ENCODE measurements at regions not wholly inside any gene's neighbourhood (a gene's known extent, or its start where the extent isn't known, plus 50 kb on each side); places are given as distances from the start of the nearest gene placed in this dataset.
"Not testable (repeated sequence)": the region's sequence is repeated elsewhere in the genome, so short reads cannot be mapped to it uniquely, and the experiment has no call there.

DNA sequence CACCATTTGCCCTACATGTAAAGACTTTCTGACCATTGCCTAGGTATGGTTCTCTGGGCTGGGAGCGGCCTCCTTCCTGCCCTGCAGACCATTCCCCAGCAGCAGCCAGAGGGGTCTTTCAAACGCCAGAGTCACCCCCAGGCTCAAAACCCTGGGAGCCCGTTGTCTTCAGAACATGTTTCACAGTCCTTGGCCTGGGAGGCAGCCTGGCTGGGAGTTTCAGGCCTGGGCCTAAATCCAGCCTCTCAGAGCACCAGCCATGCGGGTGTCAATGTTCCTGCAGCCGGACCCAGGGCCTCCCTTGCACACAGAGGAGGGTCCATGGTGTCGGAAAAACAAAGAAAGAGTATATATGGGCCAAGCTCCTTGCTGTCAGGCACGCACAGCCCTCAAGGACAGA, 145.2 kb upstream of the FOXD4L5 start:
- no TSS peak for BruUV-seq (replicated peaks)
- intact Hi-C loops (cut with micrococcal nuclease; ENCODE audit: unreplicated experiment), result no loop called here
- CTCF ChIA-PET, result no interaction called here
- no peaks in the 10 kb centered on the region for H3K36me3 Mint-ChIP-seq (ENCODE audit: insufficient read depth, unreplicated experiment)
- H3K27ac Mint-ChIP-seq (ENCODE audit: unreplicated experiment), result no peak overlapping the region
- TF ChIP-seq, protein P1, sequence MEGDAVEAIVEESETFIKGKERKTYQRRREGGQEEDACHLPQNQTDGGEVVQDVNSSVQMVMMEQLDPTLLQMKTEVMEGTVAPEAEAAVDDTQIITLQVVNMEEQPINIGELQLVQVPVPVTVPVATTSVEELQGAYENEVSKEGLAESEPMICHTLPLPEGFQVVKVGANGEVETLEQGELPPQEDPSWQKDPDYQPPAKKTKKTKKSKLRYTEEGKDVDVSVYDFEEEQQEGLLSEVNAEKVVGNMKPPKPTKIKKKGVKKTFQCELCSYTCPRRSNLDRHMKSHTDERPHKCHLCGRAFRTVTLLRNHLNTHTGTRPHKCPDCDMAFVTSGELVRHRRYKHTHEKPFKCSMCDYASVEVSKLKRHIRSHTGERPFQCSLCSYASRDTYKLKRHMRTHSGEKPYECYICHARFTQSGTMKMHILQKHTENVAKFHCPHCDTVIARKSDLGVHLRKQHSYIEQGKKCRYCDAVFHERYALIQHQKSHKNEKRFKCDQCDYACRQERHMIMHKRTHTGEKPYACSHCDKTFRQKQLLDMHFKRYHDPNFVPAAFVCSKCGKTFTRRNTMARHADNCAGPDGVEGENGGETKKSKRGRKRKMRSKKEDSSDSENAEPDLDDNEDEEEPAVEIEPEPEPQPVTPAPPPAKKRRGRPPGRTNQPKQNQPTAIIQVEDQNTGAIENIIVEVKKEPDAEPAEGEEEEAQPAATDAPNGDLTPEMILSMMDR (IDR thresholded peaks at IDR 0.05; ENCODE audit: unreplicated experiment), result no peak
- DNase-seq, result no peak
- no peaks in the 10 kb centered on the region for H3K4me1 Mint-ChIP-seq (ENCODE audit: low read depth, unreplicated experiment)
- no peaks in the 10 kb centered on the region for H3K27me3 Mint-ChIP-seq (ENCODE audit: unreplicated experiment)
- H3K9me3 Mint-ChIP-seq (ENCODE audit: low read depth, unreplicated experiment), result peaks cover 21% of the 10 kb centered on the region
- no peak overlapping the region for H3K4me3 Mint-ChIP-seq (ENCODE audit: low read depth, unreplicated experiment)

DNA sequence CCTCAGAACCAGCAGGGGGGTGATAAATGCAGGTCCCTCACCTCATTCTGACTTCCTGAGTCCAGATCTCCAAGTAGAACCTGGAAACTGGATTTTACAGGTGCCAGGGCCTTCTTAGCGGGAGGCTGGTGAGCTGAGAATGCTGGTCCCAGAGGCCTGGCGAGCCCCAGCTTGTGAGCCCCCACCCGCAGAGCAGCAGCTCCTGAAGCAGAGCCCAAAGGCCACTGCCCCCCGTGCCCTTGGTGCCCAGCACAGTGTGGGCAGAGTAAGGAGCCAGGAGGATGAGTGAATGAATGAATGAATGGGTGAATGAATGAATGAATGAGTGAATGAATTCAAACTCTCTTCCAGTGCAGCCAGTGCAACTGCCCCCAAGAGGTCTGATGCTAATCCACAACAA, 142.4 kb upstream of the FOXD4L5 start:
- intact Hi-C loops (cut with micrococcal nuclease; ENCODE audit: unreplicated experiment); BruUV-seq (replicated peaks); H3K27me3 Mint-ChIP-seq (ENCODE audit: unreplicated experiment); H3K36me3 Mint-ChIP-seq (ENCODE audit: insufficient read depth, unreplicated experiment); H3K4me1 Mint-ChIP-seq (ENCODE audit: low read depth, unreplicated experiment); CTCF ChIA-PET; H3K4me3 Mint-ChIP-seq (ENCODE audit: low read depth, unreplicated experiment); DNase-seq; H3K27ac Mint-ChIP-seq (ENCODE audit: unreplicated experiment): not testable (repeated sequence)
- peaks cover 17% of the 10 kb centered on the region for H3K9me3 Mint-ChIP-seq (ENCODE audit: low read depth, unreplicated experiment)

DNA sequence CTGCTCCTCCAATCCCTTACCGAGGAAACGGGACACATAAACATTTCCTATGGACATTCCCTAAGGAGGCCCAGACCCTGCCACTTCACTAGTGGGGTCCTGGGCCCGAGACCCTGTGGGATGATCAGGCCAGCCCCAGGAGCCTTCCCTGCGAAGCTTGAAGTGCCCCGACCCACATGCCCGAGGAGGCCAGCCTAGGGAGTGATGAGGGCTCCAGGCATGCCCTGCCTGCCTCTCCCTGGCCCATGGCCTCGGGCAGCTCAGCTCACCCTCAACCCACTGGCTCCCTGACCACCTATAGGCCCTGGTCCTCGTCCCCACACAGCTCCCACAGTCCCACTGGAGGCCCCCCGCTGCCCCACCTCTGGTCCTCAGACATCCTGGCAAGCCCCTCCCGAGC, 141.8 kb upstream of the FOXD4L5 start:
- intact Hi-C loops (cut with micrococcal nuclease; ENCODE audit: unreplicated experiment); H3K4me1 Mint-ChIP-seq (ENCODE audit: low read depth, unreplicated experiment); H3K27me3 Mint-ChIP-seq (ENCODE audit: unreplicated experiment); H3K4me3 Mint-ChIP-seq (ENCODE audit: low read depth, unreplicated experiment); H3K36me3 Mint-ChIP-seq (ENCODE audit: insufficient read depth, unreplicated experiment); CTCF ChIA-PET; H3K27ac Mint-ChIP-seq (ENCODE audit: unreplicated experiment); DNase-seq; BruUV-seq (replicated peaks): not testable (repeated sequence)
- H3K9me3 Mint-ChIP-seq (ENCODE audit: low read depth, unreplicated experiment), result peaks cover 13% of the 10 kb centered on the region

DNA sequence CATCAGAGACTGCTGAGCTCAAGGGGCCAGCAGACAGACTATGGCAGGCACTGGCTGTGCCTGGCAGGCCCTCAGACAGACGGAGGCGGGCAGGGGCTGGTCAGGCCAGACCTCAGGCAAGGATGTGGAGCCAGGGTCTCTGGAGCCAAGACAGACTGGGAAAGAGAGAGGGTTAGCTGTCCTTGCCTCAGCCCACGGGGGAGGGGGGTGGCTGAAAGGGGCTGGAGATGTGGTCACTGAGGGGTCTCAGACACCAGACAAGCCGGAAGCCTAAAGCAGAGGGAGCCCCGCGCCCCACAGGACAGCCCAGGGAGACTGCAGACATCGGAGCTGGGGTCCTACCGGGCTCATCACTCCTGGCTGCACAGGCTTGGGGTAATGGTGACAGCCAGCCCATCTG, 141.2 kb upstream of the FOXD4L5 start:
- H3K4me3 Mint-ChIP-seq (ENCODE audit: low read depth, unreplicated experiment), result no peak overlapping the region

DNA sequence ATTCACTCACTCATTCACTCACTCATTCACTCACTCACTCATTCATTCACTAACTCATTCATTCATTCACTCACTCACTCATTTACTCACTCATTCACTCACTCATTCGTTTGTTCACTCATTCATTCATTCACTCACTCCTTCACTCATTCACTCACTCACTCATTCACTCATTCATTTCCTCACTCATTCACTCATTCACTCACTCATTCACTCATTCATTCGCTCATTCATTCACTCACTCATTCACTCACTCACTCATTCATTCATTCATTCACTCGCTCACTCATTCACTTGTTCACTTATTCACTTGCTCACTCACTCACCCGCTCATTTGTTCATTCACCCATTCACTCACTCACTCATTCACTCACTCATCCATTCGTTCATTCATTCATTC, 140.2 kb upstream of the FOXD4L5 start:
- H3K9me3 Mint-ChIP-seq (ENCODE audit: low read depth, unreplicated experiment), result peaks cover 15% of the 10 kb centered on the region
- intact Hi-C loops (cut with micrococcal nuclease; ENCODE audit: unreplicated experiment); BruUV-seq (replicated peaks); H3K27me3 Mint-ChIP-seq (ENCODE audit: unreplicated experiment); H3K4me1 Mint-ChIP-seq (ENCODE audit: low read depth, unreplicated experiment); H3K36me3 Mint-ChIP-seq (ENCODE audit: insufficient read depth, unreplicated experiment); H3K4me3 Mint-ChIP-seq (ENCODE audit: low read depth, unreplicated experiment); H3K27ac Mint-ChIP-seq (ENCODE audit: unreplicated experiment); DNase-seq; CTCF ChIA-PET: not testable (repeated sequence)

More for the DNA sequence above, 141.2 kb upstream of the FOXD4L5 start:
- no peaks in the 10 kb centered on the region for H3K27me3 Mint-ChIP-seq (ENCODE audit: unreplicated experiment)
- intact Hi-C loops (cut with micrococcal nuclease; ENCODE audit: unreplicated experiment), result no loop called here
- peaks cover 15% of the 10 kb centered on the region for H3K9me3 Mint-ChIP-seq (ENCODE audit: low read depth, unreplicated experiment)
- no peak for DNase-seq
- no peak overlapping the region for H3K27ac Mint-ChIP-seq (ENCODE audit: unreplicated experiment)
- BruUV-seq (replicated peaks), result no TSS peak
- no peaks in the 10 kb centered on the region for H3K4me1 Mint-ChIP-seq (ENCODE audit: low read depth, unreplicated experiment)
- TF ChIP-seq, protein P1 (IDR thresholded peaks at IDR 0.05; ENCODE audit: unreplicated experiment), result no peak
- no peaks in the 10 kb centered on the region for H3K36me3 Mint-ChIP-seq (ENCODE audit: insufficient read depth, unreplicated experiment)
- CTCF ChIA-PET, result no interaction called here

DNA sequence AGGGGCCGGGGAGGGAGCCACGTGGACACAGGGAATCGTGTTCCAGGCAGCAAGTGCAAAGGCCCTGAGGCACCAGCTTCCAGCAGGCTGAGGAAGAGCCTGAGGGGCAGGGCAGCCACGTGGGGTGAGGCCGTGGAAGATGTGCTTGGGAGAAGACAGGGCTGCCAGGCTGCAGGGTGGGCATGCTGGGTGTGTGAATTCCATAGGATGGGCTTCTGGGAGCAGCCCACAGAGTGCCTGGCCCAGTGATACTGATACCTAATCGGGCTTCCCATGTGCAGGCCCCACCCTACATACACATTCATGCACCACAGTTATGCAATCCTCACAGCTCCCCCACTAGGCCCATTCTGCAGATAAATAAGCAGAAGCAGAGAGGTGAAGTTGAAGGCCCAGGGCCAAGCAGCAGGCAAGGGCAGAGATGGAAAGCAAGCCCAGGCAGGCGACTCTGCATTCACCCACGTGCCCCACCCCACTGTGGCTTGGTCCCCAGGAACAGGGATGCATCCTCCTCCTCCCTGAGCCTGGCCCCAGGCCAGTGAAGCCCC, 139.5 kb upstream of the FOXD4L5 start:
- H3K9me3 Mint-ChIP-seq (ENCODE audit: low read depth, unreplicated experiment), result peaks cover 15% of the 10 kb centered on the region
- DNase-seq; H3K4me3 Mint-ChIP-seq (ENCODE audit: low read depth, unreplicated experiment); BruUV-seq (replicated peaks); H3K36me3 Mint-ChIP-seq (ENCODE audit: insufficient read depth, unreplicated experiment); H3K27me3 Mint-ChIP-seq (ENCODE audit: unreplicated experiment); H3K27ac Mint-ChIP-seq (ENCODE audit: unreplicated experiment); CTCF ChIA-PET; H3K4me1 Mint-ChIP-seq (ENCODE audit: low read depth, unreplicated experiment); intact Hi-C loops (cut with micrococcal nuclease; ENCODE audit: unreplicated experiment): not testable (repeated sequence)

DNA sequence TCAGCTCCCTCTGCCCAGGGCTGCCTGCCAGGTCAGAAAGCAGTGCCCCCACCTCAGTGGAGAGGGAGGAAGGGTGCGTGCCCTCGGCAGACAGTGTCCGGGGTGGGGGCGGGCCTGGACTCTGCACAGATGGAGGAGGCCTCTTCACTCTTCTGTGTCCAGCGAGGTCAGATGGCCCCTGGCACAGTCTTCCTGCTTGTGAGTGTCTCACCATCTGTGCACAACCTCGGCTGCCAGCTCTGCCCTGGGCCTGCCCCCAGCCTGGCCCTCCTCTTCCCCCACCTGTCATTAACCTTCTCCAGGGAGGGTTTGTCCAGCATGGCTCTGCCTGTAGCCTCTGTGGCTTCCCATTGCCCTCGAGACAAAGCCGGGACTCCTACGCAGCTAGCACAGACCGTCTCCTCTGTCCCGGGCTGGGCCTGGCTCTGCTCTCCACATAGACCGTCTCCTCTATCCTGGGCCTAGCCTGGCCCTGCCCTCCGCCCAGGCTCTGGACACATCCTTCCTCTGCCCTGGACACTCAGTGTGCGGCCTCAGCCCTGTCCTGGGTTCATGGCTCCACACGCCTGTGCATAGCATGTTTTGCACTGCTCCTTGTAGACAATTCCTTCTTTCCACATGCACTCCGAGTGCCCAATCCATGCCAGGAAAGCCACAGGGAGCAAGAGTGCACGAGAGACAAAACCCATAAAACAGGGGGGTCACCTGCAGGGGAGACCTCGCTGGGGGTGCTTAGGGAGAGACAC, 138.9 kb upstream of the FOXD4L5 start:
- H3K4me3 Mint-ChIP-seq (ENCODE audit: low read depth, unreplicated experiment); DNase-seq; CTCF ChIA-PET; H3K36me3 Mint-ChIP-seq (ENCODE audit: insufficient read depth, unreplicated experiment); H3K27me3 Mint-ChIP-seq (ENCODE audit: unreplicated experiment); BruUV-seq (replicated peaks); intact Hi-C loops (cut with micrococcal nuclease; ENCODE audit: unreplicated experiment); H3K4me1 Mint-ChIP-seq (ENCODE audit: low read depth, unreplicated experiment); H3K27ac Mint-ChIP-seq (ENCODE audit: unreplicated experiment): not testable (repeated sequence)
- peaks cover 16% of the 10 kb centered on the region for H3K9me3 Mint-ChIP-seq (ENCODE audit: low read depth, unreplicated experiment)

DNA sequence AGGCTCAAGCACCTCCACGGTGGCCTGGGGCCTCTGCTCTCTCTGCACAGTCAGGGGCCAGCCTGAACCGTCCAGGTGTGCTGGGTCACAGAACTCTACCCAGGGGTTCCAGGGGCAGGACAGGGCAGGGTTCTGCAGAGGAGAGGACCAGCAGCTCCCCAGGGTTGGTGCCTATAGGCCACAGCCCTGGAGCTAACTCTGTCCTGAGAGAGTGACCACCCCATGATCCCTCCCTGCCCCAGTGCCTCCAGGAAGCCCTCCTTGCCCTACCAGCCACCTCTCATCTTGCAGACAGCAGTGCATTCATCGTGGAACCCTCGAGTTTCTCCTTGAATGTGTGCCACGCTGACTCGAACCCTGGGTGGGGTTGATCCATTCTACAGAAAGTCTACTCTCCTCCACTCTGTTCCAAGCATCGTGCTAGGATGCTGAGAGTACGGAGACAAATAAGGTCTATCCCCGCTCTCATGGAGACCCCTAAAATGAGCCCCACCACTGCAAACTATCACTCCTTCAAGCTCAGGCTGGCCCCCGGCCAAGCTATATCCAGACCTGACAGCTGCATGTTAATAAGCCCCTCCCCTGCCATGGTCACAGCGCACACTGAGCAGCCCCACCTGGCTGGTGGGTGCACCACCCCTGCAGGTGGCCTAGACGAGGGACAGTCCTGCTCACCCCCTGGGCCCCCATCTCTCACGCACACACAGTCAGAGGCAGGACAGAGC, 138.1 kb upstream of the FOXD4L5 start:
- DNase-seq; intact Hi-C loops (cut with micrococcal nuclease; ENCODE audit: unreplicated experiment); H3K4me3 Mint-ChIP-seq (ENCODE audit: low read depth, unreplicated experiment); H3K27ac Mint-ChIP-seq (ENCODE audit: unreplicated experiment); H3K27me3 Mint-ChIP-seq (ENCODE audit: unreplicated experiment); H3K4me1 Mint-ChIP-seq (ENCODE audit: low read depth, unreplicated experiment); H3K36me3 Mint-ChIP-seq (ENCODE audit: insufficient read depth, unreplicated experiment); BruUV-seq (replicated peaks): not testable (repeated sequence)
- peaks cover 14% of the 10 kb centered on the region for H3K9me3 Mint-ChIP-seq (ENCODE audit: low read depth, unreplicated experiment)
- CTCF ChIA-PET, result interaction anchor here (0.6 kb wide), 1 partner anchor 23 kb away, joined by 4 read pairs; no protein-coding TSS in a partner anchor

Measured in Calu3 (cell line).